ENCODE measurements at regions not wholly inside any gene's neighbourhood (a gene's known extent, or its start where the extent isn't known, plus 50 kb on each side); places are given as distances from the start of the nearest gene placed in this dataset.

DNA sequence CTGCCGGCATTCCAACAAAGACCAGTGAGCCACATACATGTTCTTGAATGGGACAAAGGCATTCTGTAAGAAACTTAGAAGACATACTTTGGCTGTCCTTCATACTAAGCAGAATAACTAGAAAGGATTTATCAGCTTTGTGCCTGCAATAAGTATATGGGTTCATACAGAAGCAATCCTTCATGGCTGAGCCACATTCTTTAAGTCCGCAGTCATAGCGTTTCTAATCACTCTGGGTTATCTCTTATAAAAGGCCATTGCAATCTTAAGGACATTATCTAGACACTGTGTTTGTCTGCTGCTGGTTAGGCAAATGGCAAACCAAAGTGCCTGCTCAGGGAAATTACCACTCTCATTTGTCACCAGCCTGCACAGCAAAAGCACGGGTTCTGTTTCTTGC is 488.4 kb downstream of the ACTR3B start:
- TF ChIP-seq CTCF (IDR thresholded peaks at IDR 0.05) (no peak), REST (IDR thresholded peaks at IDR 0.05; ENCODE audit: insufficient read depth in 1 of 2, low read depth in 2 of 2, low read length in 1 of 2) (no peak)
